ENCODE measurements at regions not wholly inside any gene's neighbourhood (a gene's known extent, or its start where the extent isn't known, plus 50 kb on each side); places are given as distances from the start of the nearest gene placed in this dataset.
"Not testable (repeated sequence)": the region's sequence is repeated elsewhere in the genome, so short reads cannot be mapped to it uniquely, and the experiment has no call there.

GRCh38 chr10:8825611-8826010, 771.1 kb downstream of the GATA3 start:
- no peak for DNase-seq

GRCh38 chr10:8829592-8829991, 775.1 kb downstream of the GATA3 start:
- no peak for DNase-seq

- no peak for DNase-seq
Observed at GRCh38 chr10:8830048-8830447, 775.6 kb downstream of the GATA3 start.

GRCh38 chr10:8830876-8831275, 776.4 kb downstream of the GATA3 start:
- peak; percentile 4 for DNase-seq

- DNase-seq = no peak
Observed at GRCh38 chr10:8835453-8836167, 781.1 kb downstream of the GATA3 start.

GRCh38 chr10:8840356-8840755, 785.9 kb downstream of the GATA3 start:
- no peak for DNase-seq

- no peak for DNase-seq
Observed at GRCh38 chr10:8844141-8844540, 789.7 kb downstream of the GATA3 start.

- DNase-seq = no peak
Observed at GRCh38 chr10:8852546-8852945, 798.1 kb downstream of the GATA3 start.

- no peak for DNase-seq
Observed at GRCh38 chr10:8853048-8853447, 798.6 kb downstream of the GATA3 start.

- DNase-seq = not testable (repeated sequence)
Observed at GRCh38 chr10:8868924-8869323, 814.4 kb downstream of the GATA3 start.

- DNase-seq = no peak
Observed at GRCh38 chr10:8873310-8873709, 818.8 kb downstream of the GATA3 start.

GRCh38 chr10:8874268-8874667, 819.8 kb downstream of the GATA3 start:
- no peak for DNase-seq

GRCh38 chr10:8874972-8875371, 820.5 kb downstream of the GATA3 start:
- no peak for DNase-seq

- DNase-seq = no peak
Observed at GRCh38 chr10:8876171-8876570, 821.7 kb downstream of the GATA3 start.

- DNase-seq = no peak
Observed at GRCh38 chr10:8889538-8889937, 835.0 kb downstream of the GATA3 start.

GRCh38 chr10:8893102-8893501, 838.6 kb downstream of the GATA3 start:
- no peak for DNase-seq

GRCh38 chr10:8894148-8894547, 839.7 kb downstream of the GATA3 start:
- DNase-seq = no peak

- DNase-seq = no peak
Observed at GRCh38 chr10:8897769-8898168, 843.3 kb downstream of the GATA3 start.

- DNase-seq = peak; percentile 19
Observed at GRCh38 chr10:8898745-8899330, 844.4 kb downstream of the GATA3 start.

- DNase-seq = no peak
Observed at GRCh38 chr10:8902926-8903325, 848.4 kb downstream of the GATA3 start.

- DNase-seq = no peak
Observed at GRCh38 chr10:8908013-8908412, 853.5 kb downstream of the GATA3 start.

- DNase-seq = no peak
Observed at GRCh38 chr10:8910314-8910713, 855.8 kb downstream of the GATA3 start.

GRCh38 chr10:8911032-8911431, 856.5 kb downstream of the GATA3 start:
- DNase-seq = no peak

GRCh38 chr10:8912108-8912507, 857.6 kb downstream of the GATA3 start:
- no peak for DNase-seq

GRCh38 chr10:8913720-8914119, 859.2 kb downstream of the GATA3 start:
- DNase-seq = no peak

Measured in CD4-positive, alpha-beta T cell treated with Interleukin-4 for 4 hours (primary cell).